ENCODE measurements at regions not wholly inside any gene's neighbourhood (a gene's known extent, or its start where the extent isn't known, plus 50 kb on each side); places are given as distances from the start of the nearest gene placed in this dataset.

DNA sequence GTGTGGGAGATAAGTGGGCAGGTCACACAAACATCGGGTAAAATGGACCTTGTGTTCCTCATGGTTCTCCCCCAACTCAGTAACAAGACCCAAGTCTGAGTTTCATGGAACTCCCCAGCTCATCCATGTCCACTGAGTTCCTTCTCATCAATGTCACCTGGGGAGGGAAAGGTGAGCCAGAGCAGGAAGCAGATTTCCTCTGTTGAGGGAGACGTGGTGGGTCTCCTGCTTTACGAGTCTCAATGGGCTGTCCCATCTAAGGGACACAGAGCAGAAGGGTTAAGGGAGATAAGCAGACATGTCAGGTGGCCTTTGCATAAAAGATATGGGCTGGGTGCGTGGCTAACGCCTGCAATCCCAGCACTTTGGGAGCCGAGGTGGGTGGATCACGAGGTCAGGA is 56.5 kb upstream of the SORCS3 start:
- no peaks in the 10 kb centered on the region for H3K9me3 ChIP-seq (ENCODE audit: low read length)
- 0 out of 2 replicates have a peak, but pooled peaks cover 3% of the 10 kb centered on the region for H4K20me1 ChIP-seq (ENCODE audit: insufficient read depth, low read length)
- ChIA-PET POLR2A (no interaction called here), CTCF (ENCODE audit: low intra/inter-chr PET ratio, low total read pairs) (no interaction called here)
- H3K79me2 ChIP-seq (ENCODE audit: insufficient read depth, low read length) = no peaks in the 10 kb centered on the region
- peaks cover 0 to 14% of the 10 kb centered on the region in 2 experiments; a peak in 2 of 5 replicates for H3K27me3 ChIP-seq (ENCODE audit: control insufficient read depth in 1 of 2, insufficient read depth in 2 of 2, low read length in 2 of 2)
- no peak overlapping the region for H3K4me3 ChIP-seq (replicated peaks in 1 of 3; ENCODE audit: insufficient read depth in 1 of 3, low read depth in 2 of 3, low read length in 3 of 3)
- H3K27ac ChIP-seq (ENCODE audit: extremely low read length, insufficient read depth, low read length) = no peak overlapping the region
- no peak overlapping the region for H3K4me2 ChIP-seq (ENCODE audit: low read depth, low read length)
- no peak overlapping the region for H3K9ac ChIP-seq (ENCODE audit: insufficient read depth, low read depth, low read length)
- FAIRE-seq (no peak), ATAC-seq (no peak), DNase-seq (ENCODE audit: low spot score) (no peak)
- 8% methylated on average over 5 of the region's 7 CpGs for whole genome bisulfite sequencing (ENCODE audit: low lambda C conversion rate)
- no peaks in the 10 kb centered on the region for H3K36me3 ChIP-seq (replicated peaks in 1 of 2; ENCODE audit: control insufficient read depth in 1 of 2, insufficient read depth in 2 of 2, low read length in 2 of 2)
- no TSS peak for BruUV-seq (replicated peaks)
- H3K4me1 ChIP-seq (ENCODE audit: insufficient read depth, low read length) = 0 out of 2 replicates have a peak, but pooled peaks cover 6% of the 10 kb centered on the region
- TF ChIP-seq ZIK1 (CRISPR knock-in tag; IDR thresholded peaks at IDR 0.05; ENCODE audit: borderline replicate concordance, low read depth) (no peak), HNF4A (CRISPR knock-in tag; IDR thresholded peaks at IDR 0.05) (no peak), ZNF598 (CRISPR knock-in tag; IDR thresholded peaks at IDR 0.05; ENCODE audit: borderline replicate concordance) (no peak), CBX5 (CRISPR knock-in tag; IDR thresholded peaks at IDR 0.05; ENCODE audit: borderline replicate concordance) (no peak), HDAC1 (CRISPR knock-in tag; IDR thresholded peaks at IDR 0.05) (no peak), PHF20 (CRISPR knock-in tag; IDR thresholded peaks at IDR 0.05) (no peak), STAG1 (CRISPR knock-in tag; IDR thresholded peaks at IDR 0.05) (no peak), ZNF496 (CRISPR knock-in tag; IDR thresholded peaks at IDR 0.05; ENCODE audit: insufficient replicate concordance) (no peak)
- TF ChIP-seq, protein P1, sequence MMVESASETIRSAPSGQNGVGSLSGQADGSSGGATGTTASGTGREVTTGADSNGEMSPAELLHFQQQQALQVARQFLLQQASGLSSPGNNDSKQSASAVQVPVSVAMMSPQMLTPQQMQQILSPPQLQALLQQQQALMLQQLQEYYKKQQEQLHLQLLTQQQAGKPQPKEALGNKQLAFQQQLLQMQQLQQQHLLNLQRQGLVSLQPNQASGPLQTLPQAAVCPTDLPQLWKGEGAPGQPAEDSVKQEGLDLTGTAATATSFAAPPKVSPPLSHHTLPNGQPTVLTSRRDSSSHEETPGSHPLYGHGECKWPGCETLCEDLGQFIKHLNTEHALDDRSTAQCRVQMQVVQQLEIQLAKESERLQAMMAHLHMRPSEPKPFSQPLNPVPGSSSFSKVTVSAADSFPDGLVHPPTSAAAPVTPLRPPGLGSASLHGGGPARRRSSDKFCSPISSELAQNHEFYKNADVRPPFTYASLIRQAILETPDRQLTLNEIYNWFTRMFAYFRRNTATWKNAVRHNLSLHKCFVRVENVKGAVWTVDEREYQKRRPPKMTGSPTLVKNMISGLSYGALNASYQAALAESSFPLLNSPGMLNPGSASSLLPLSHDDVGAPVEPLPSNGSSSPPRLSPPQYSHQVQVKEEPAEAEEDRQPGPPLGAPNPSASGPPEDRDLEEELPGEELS (CRISPR knock-in tag; IDR thresholded peaks at IDR 0.05) = no peak
- in situ Hi-C loops (cut with HindIII; ENCODE audit: extremely low pct_ligation_motif_present, low pct_unique_long_range_greater_than_20kb) = loop anchor here (5.0 kb wide), 1 partner anchor 33 kb away; no protein-coding TSS in a partner anchor
- intact Hi-C loops (cut with micrococcal nuclease; ENCODE audit: unreplicated experiment) = no loop called here
- H2AFZ ChIP-seq (ENCODE audit: low read length) = no peak overlapping the region
